ENCODE measurements at regions not wholly inside any gene's neighbourhood (a gene's known extent, or its start where the extent isn't known, plus 50 kb on each side); places are given as distances from the start of the nearest gene placed in this dataset.

GRCh38 chr7:57199252-57199651 lies 67.0 kb upstream of the ZNF479 start:
- TF ChIP-seq EZH2 (IDR thresholded peaks at IDR 0.05; ENCODE audit: borderline replicate concordance): no peak
- TF ChIP-seq, protein P1, sequence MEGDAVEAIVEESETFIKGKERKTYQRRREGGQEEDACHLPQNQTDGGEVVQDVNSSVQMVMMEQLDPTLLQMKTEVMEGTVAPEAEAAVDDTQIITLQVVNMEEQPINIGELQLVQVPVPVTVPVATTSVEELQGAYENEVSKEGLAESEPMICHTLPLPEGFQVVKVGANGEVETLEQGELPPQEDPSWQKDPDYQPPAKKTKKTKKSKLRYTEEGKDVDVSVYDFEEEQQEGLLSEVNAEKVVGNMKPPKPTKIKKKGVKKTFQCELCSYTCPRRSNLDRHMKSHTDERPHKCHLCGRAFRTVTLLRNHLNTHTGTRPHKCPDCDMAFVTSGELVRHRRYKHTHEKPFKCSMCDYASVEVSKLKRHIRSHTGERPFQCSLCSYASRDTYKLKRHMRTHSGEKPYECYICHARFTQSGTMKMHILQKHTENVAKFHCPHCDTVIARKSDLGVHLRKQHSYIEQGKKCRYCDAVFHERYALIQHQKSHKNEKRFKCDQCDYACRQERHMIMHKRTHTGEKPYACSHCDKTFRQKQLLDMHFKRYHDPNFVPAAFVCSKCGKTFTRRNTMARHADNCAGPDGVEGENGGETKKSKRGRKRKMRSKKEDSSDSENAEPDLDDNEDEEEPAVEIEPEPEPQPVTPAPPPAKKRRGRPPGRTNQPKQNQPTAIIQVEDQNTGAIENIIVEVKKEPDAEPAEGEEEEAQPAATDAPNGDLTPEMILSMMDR (IDR thresholded peaks at IDR 0.05; ENCODE audit: poor library complexity): no peak
